ENCODE measurements at regions not wholly inside any gene's neighbourhood (a gene's known extent, or its start where the extent isn't known, plus 50 kb on each side); places are given as distances from the start of the nearest gene placed in this dataset.

DNA sequence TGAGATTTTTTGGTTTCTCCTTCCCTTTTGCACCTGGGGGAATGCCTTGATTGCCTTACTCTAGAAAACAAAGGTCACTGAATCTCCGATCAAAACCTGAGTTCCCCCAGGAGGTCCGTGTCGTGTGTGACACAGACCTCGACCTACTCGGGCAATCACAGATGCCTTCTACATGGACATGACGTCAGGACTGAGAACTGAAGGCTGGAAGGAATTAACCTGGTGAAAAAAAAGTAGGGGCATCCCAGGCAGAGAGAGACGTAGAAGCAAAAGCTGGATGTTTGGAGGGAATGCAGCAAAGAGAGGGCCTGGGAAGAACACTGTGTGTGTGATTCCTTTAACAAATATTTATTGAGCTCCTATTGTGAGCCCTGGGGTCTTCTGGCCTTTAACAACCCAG, 178.0 kb downstream of the PRDM2 start:
- DNase-seq = no peak

GRCh38 chr1:13878451-13878850, 178.5 kb downstream of the PRDM2 start:
- DNase-seq = no peak

DNA sequence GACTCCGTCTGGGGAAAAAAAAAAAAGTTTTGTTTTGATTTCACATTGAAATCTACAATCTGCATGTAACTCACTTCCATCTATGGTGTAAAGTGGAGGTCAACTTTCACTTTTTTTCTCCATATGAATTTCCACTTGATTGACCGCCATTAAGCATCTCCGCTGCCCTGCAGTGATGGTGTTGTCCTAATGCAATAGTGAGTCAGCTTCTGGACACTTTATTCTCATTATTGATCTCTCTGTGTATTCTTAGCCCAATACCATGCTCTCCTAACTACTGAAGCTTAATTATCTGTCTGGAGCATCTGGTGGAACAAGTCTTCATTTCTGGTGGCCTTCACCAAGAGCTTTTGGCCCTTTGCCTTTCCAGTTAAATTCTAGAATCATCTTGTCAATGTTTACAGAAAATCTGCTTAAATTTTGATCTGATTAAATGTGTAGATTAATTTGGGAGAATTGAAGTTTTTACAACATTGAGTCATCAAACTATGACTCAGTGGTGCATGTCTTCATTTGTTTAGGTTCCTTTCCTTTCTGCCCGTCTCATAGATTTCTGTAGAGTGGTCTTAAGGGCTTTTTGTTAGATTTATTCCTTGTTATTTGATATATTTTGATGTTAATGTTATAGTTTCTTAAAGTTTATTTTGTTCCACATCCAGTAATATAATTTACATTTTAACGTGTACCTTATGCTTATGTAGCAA, 181.5 kb downstream of the PRDM2 start:
- DNase-seq = no peak

DNA sequence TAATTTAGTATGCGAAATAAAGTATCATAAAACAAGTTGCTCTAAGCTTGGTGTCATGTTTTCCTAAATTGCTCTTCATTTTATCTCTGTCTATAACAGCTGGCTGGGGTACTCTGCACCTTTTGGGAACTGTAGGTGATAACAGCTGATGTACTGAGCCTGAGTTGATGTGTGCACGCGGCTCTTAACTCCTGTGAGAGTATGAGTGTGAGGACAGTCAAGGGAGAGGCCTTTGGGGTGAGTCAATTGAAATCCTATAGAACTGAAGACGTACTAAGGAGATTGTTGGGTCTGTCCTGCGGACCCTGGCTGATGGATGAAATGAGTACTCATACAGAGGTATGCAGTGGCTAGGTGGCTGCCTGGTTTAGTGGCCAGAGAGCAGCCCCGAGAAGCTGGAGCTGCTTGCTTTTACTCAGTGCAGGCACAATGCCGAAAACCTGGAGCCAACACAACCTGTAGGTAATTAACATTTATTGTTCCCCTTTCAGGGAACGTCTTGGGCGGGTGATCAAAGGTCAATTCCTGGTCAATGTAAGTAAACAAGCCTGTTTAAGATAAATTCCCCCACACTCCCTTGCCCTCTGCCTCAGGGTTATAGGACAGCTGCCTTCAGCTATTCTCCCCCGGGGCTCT, 188.5 kb downstream of the PRDM2 start:
- DNase-seq = no peak

GRCh38 chr1:13889495-13889894, 189.5 kb downstream of the PRDM2 start:
- no peak for DNase-seq

GRCh38 chr1:13890766-13891165, 190.8 kb downstream of the PRDM2 start:
- no peak for DNase-seq

DNA sequence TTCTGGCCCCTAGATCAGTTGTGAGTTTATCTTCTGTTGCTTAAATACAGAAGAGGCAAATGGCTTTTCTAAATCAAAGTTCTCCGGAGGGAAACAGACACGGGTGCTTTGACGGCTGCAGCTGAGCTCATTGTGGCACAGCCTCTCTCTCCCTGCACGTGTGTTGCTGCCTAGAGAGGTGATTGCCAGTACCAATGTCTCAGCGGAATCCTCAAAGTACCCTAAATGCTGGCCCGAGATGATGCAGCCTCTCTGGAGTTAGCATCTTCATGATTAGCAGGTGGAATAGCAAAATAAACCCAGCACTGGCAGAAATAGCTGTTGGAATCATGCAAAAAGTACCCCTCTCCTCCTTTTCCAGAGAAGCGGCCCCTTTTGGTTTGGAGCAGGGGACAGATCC, 192.2 kb downstream of the PRDM2 start:
- no peak for DNase-seq

DNA sequence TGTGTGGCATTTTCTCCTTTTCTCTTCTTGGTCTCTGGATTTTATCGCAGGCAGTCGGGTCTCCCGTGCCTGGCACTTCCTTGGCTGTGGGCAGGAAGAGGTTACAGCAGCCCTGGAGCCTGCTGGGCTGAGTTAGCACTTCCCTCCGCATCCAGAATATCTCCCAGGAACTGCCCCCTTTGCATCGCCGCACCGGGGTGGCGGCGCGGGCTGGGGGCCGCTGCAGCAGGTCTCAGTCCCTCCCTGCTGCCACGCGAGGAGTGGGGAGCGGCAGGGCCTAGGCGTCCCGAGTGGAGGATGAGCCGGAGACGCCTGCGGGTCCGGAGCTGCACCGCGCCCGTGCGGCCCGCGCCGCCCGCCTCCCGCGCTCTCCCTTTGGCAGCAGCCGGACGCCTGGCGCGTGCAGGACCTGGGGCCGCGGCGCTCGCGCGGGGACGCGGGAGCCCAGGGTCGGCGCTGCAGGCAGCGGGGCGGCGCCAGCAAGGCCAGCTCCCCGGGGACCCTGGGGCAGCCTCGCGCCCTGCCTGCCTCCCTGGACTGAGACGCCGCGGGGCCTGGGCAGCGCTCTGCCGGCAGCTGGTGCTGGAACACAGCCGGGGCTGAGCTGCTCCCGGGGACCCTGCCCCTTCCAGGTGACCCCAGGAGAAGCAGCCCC, 192.8 kb downstream of the PRDM2 start:
- DNase-seq = no peak

- DNase-seq = no peak
Measured at GRCh38 chr1:13893409-13893821, 193.4 kb downstream of the PRDM2 start.

GRCh38 chr1:13896932-13897331, 196.9 kb downstream of the PRDM2 start:
- DNase-seq = no peak

- no peak for DNase-seq
Measured at GRCh38 chr1:13898406-13898805, 198.4 kb downstream of the PRDM2 start.

DNA sequence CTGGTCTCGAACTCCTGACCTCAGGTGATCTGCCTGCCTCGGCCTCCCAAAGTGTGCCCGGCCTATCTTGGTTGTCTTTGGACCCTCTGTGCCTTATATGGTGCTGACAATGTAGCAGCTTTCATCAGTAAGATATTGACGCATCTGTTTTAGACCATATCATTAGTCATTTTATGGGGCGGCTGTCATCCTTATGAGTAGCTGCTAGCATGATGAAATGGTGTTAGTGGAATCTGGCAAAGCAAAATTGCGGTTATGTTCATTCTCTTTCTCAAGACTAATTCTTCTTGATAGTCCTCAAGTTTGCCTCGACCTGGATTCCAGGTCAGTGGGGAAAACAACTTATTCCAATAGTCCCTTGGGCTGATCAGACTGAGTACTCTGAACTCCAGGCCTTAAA, 199.9 kb downstream of the PRDM2 start:
- DNase-seq = no peak

- no peak for DNase-seq
Measured at GRCh38 chr1:13900583-13900982, 200.6 kb downstream of the PRDM2 start.

- no peak for DNase-seq
Measured at GRCh38 chr1:13901039-13901438, 201.1 kb downstream of the PRDM2 start.

- no peak for DNase-seq
Measured at GRCh38 chr1:13901597-13901996, 201.6 kb downstream of the PRDM2 start.

GRCh38 chr1:13908128-13908527, 208.1 kb downstream of the PRDM2 start:
- DNase-seq = no peak

GRCh38 chr1:13911697-13912619, 212.0 kb downstream of the PRDM2 start:
- no peak for DNase-seq

DNA sequence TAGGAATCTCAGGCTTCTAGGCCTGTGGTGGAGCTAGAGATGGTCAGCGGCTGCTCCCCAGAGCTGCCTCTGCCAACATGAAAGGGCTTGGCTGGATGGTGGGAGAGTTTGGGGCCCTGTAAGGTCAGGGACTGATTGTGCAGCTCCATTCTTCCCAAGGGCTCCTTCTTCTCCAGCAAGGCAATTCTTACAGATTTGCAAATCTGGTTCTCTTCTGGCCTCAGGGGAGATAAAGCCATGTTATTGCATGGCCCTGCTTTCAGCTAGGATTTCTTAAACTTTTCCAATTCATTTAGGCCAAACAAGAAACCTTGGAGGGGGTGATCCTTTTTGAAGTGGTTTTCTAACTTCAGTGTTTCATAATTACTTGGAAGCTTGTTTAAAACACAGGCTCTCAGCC, 213.4 kb downstream of the PRDM2 start:
- DNase-seq = no peak

- DNase-seq = no peak
Measured at GRCh38 chr1:13916530-13916929, 216.5 kb downstream of the PRDM2 start.

DNA sequence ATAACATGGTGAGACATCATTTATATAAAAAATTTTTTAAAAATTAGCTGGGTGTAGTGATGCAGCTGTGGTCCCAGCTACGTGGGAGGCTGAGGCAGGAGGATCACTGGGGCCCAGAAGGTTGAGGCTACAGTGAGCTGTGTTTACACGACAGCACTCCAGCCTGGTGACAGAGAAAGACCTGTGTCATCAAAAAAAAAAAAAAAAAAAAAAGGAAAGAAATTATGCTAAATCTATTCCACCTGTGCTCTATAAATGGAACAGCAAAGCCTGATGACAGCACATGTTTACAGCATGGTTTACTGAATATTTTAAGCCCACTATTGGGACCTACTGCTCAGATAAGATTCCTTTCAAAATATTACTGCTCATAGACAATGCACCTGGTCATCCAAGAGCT, 217.6 kb downstream of the PRDM2 start:
- DNase-seq = no peak

GRCh38 chr1:13918862-13919261, 218.9 kb downstream of the PRDM2 start:
- no peak for DNase-seq

DNA sequence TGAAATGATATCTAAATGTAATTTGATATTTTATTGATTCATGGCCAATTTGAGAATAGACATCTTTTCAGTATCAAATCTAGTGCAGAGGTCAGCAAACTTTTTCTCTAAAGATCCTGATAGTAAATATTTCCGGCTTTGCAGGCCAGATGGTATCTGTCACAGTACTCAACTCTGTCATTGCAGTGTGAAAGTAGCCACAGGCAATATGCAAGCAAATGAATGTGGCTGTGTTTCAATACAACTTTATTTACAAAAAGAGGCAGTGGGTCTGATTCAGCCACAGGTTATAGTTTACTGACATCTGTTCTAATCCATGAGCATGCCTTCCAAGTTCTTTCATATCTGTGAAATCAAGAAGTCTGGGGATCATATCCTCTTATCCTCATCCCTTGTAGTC, 221.2 kb downstream of the PRDM2 start:
- DNase-seq = no peak

DNA sequence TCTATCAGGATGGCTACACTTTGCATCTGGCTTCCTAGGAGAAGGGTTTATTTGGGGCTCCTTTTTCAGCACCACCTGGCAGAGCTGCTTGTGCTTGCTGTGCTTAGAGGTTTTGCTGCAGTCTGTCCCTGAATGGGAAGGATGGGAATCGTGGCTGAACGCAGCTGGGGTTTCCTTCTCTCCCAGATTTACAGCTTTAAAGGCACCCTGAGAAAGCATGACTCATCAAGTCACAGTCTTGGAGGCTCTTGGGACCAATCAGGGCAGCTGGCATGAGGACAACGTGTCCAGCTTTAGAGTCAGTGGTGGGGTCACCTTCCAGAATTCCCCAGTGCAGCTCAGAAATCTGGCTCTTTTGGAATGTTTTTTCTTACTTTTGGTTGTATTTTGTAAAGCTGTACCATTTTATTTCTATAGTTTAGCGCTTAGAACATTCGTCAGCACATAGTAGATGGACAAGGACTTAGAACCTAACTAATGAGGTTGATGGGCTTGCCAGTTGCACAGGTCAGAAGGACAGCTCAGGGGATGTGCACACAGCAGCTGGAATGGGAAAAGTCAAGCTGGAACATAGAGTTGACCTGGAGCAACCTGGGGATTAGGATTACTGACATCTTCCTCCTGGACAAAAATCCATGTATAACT, 222.6 kb downstream of the PRDM2 start:
- DNase-seq = no peak
